ENCODE measurements at regions not wholly inside any gene's neighbourhood (a gene's known extent, or its start where the extent isn't known, plus 50 kb on each side); places are given as distances from the start of the nearest gene placed in this dataset.

- Histone ChIP-seq H3K27me3 (ENCODE audit: control insufficient read depth, low read length) (no peaks in the 10 kb centered on the region), H3K4me2 (ENCODE audit: low read length) (no peak overlapping the region), H3F3A (ENCODE audit: control insufficient read depth, insufficient read depth) (no peaks in the 10 kb centered on the region), H3K79me2 (ENCODE audit: control insufficient read depth, low read length) (no peaks in the 10 kb centered on the region), H3K4me3 (ENCODE audit: low read length) (no peak overlapping the region), H4K20me1 (ENCODE audit: control insufficient read depth, insufficient read depth, low read depth, low read length) (no peaks in the 10 kb centered on the region), H3K9me2 (replicated peaks; ENCODE audit: control insufficient read depth, low read length) (no peaks in the 10 kb centered on the region), H3K27ac (ENCODE audit: low read depth, low read length) (no peak overlapping the region), H3K36me3 (ENCODE audit: control insufficient read depth, low read length) (no peaks in the 10 kb centered on the region), H3K4me1 (ENCODE audit: control insufficient read depth, low read length) (no peaks in the 10 kb centered on the region), H3K9me3 (ENCODE audit: control insufficient read depth, insufficient read depth, low read length) (no peaks in the 10 kb centered on the region)
- TF ChIP-seq, protein P1, sequence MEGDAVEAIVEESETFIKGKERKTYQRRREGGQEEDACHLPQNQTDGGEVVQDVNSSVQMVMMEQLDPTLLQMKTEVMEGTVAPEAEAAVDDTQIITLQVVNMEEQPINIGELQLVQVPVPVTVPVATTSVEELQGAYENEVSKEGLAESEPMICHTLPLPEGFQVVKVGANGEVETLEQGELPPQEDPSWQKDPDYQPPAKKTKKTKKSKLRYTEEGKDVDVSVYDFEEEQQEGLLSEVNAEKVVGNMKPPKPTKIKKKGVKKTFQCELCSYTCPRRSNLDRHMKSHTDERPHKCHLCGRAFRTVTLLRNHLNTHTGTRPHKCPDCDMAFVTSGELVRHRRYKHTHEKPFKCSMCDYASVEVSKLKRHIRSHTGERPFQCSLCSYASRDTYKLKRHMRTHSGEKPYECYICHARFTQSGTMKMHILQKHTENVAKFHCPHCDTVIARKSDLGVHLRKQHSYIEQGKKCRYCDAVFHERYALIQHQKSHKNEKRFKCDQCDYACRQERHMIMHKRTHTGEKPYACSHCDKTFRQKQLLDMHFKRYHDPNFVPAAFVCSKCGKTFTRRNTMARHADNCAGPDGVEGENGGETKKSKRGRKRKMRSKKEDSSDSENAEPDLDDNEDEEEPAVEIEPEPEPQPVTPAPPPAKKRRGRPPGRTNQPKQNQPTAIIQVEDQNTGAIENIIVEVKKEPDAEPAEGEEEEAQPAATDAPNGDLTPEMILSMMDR (IDR thresholded peaks at IDR 0.05; ENCODE audit: low read depth, low read length, poor library complexity, severe bottlenecking): no peak
- no peak for TF ChIP-seq EZH2phosphoT487 (IDR thresholded peaks at IDR 0.05; ENCODE audit: borderline replicate concordance, low read length)
Measured at GRCh38 chr4:22253431-22253830, 262.4 kb downstream of the ADGRA3 start.

- H3K9me3 ChIP-seq (ENCODE audit: control insufficient read depth, insufficient read depth, low read length): no peaks in the 10 kb centered on the region
- no peaks in the 10 kb centered on the region for H3F3A ChIP-seq (ENCODE audit: control insufficient read depth, insufficient read depth)
- no peak overlapping the region for H3K27ac ChIP-seq (ENCODE audit: low read depth, low read length)
- no peak overlapping the region for H3K4me2 ChIP-seq (ENCODE audit: low read length)
- no peaks in the 10 kb centered on the region for H3K79me2 ChIP-seq (ENCODE audit: control insufficient read depth, low read length)
- no peak for TF ChIP-seq EZH2phosphoT487 (IDR thresholded peaks at IDR 0.05; ENCODE audit: borderline replicate concordance, low read length)
- TF ChIP-seq, protein P1 (IDR thresholded peaks at IDR 0.05; ENCODE audit: low read depth, low read length, poor library complexity, severe bottlenecking): no peak
- H3K27me3 ChIP-seq (ENCODE audit: control insufficient read depth, low read length): no peaks in the 10 kb centered on the region
- H4K20me1 ChIP-seq (ENCODE audit: control insufficient read depth, insufficient read depth, low read depth, low read length): no peaks in the 10 kb centered on the region
- no peaks in the 10 kb centered on the region for H3K4me1 ChIP-seq (ENCODE audit: control insufficient read depth, low read length)
- H3K36me3 ChIP-seq (ENCODE audit: control insufficient read depth, low read length): no peaks in the 10 kb centered on the region
- no peak overlapping the region for H3K4me3 ChIP-seq (ENCODE audit: low read length)
- H3K9me2 ChIP-seq (replicated peaks; ENCODE audit: control insufficient read depth, low read length): no peaks in the 10 kb centered on the region
Measured at GRCh38 chr4:22246847-22247246, 269.0 kb downstream of the ADGRA3 start.

DNA sequence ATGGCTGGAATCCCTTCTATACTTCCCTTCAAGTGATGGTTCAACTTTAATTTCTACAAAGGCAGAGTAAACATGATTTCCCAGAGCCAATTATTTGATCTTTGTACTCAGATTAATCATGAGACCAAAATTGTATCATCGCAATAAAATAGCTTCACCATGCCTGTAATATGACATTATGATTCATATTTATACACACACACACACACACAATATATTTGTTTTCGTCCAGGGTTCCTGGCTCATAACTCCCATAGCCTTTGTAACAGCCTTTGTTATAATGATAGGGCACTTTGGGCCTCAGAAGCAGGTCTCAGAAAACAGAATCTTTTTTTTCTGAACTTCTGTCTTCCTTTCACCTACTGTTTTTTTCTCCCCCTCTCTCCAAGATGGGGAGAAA is 270.6 kb downstream of the ADGRA3 start:
- H3K4me3 ChIP-seq (ENCODE audit: low read length): no peak overlapping the region
- no peaks in the 10 kb centered on the region for H3K9me3 ChIP-seq (ENCODE audit: control insufficient read depth, insufficient read depth, low read length)
- H4K20me1 ChIP-seq (ENCODE audit: control insufficient read depth, insufficient read depth, low read depth, low read length): no peaks in the 10 kb centered on the region
- no peak for TF ChIP-seq EZH2phosphoT487 (IDR thresholded peaks at IDR 0.05; ENCODE audit: borderline replicate concordance, low read length)
- H3K4me1 ChIP-seq (ENCODE audit: control insufficient read depth, low read length): no peaks in the 10 kb centered on the region
- H3F3A ChIP-seq (ENCODE audit: control insufficient read depth, insufficient read depth): no peaks in the 10 kb centered on the region
- no peaks in the 10 kb centered on the region for H3K36me3 ChIP-seq (ENCODE audit: control insufficient read depth, low read length)
- H3K79me2 ChIP-seq (ENCODE audit: control insufficient read depth, low read length): no peaks in the 10 kb centered on the region
- no peak overlapping the region for H3K4me2 ChIP-seq (ENCODE audit: low read length)
- H3K27me3 ChIP-seq (ENCODE audit: control insufficient read depth, low read length): no peaks in the 10 kb centered on the region
- H3K27ac ChIP-seq (ENCODE audit: low read depth, low read length): no peak overlapping the region
- H3K9me2 ChIP-seq (replicated peaks; ENCODE audit: control insufficient read depth, low read length): no peaks in the 10 kb centered on the region

GRCh38 chr4:22241415-22241814 is 274.5 kb downstream of the ADGRA3 start:
- H3K4me1 ChIP-seq (ENCODE audit: control insufficient read depth, low read length): no peaks in the 10 kb centered on the region
- no peaks in the 10 kb centered on the region for H3K36me3 ChIP-seq (ENCODE audit: control insufficient read depth, low read length)
- no peaks in the 10 kb centered on the region for H4K20me1 ChIP-seq (ENCODE audit: control insufficient read depth, insufficient read depth, low read depth, low read length)
- no peak overlapping the region for H3K27ac ChIP-seq (ENCODE audit: low read depth, low read length)
- H3K27me3 ChIP-seq (ENCODE audit: control insufficient read depth, low read length): no peaks in the 10 kb centered on the region
- no peaks in the 10 kb centered on the region for H3K9me2 ChIP-seq (replicated peaks; ENCODE audit: control insufficient read depth, low read length)
- TF ChIP-seq, protein P1 (IDR thresholded peaks at IDR 0.05; ENCODE audit: low read depth, low read length, poor library complexity, severe bottlenecking): no peak
- no peak for TF ChIP-seq EZH2phosphoT487 (IDR thresholded peaks at IDR 0.05; ENCODE audit: borderline replicate concordance, low read length)
- no peaks in the 10 kb centered on the region for H3K79me2 ChIP-seq (ENCODE audit: control insufficient read depth, low read length)
- H3K4me2 ChIP-seq (ENCODE audit: low read length): no peak overlapping the region
- H3K9me3 ChIP-seq (ENCODE audit: control insufficient read depth, insufficient read depth, low read length): no peaks in the 10 kb centered on the region; the same call in 1 of the 2 replicates
- H3F3A ChIP-seq (ENCODE audit: control insufficient read depth, insufficient read depth): no peaks in the 10 kb centered on the region
- no peak overlapping the region for H3K4me3 ChIP-seq (ENCODE audit: low read length)
